Gastroesophageal sphincter (tissue), 3 donors: ENCODE measurements at regions not wholly inside any gene's neighbourhood (a gene's known extent, or its start where the extent isn't known, plus 50 kb on each side); places are given as distances from the start of the nearest gene placed in this dataset.
"Not testable (repeated sequence)": the region's sequence is repeated elsewhere in the genome, so short reads cannot be mapped to it uniquely, and the experiment has no call there.

Experiments used
- CTCF ChIP-seq, 4 experiments: fragments of 200-600 bp in 2 of 4; fragments of 450-650 bp in 2 of 4; sonication (generic) in 1 of 4; IDR thresholded peaks; one replicate each; pipeline ENCODE4 v1.5.1; 2017 to 2019; ENCODE audit warnings: antibody characterized with exemption in 4 of 4, mild to moderate bottlenecking in 2 of 4, moderate library complexity in 2 of 4
- EP300 ChIP-seq: sonication (generic); formaldehyde crosslinking; IDR thresholded peaks from one replicate; pipeline ENCODE4 v1.6.1; 2017; ENCODE audit warnings: antibody characterized with exemption, mild to moderate bottlenecking
- POLR2A ChIP-seq, 2 donors: fragments of 450-650 bp; IDR thresholded peaks; one replicate each; pipeline ENCODE4 v1.6.1; 2017; ENCODE audit warnings: antibody characterized with exemption in 2 of 2, mild to moderate bottlenecking in 2 of 2, moderate library complexity in 1 of 2

GRCh38 chr9:67711429-67711828, 147.3 kb upstream of the ANKRD20A1 start:
- not testable (repeated sequence) for TF ChIP-seq CTCF (IDR thresholded peaks at IDR 0.05); EP300; POLR2A (IDR thresholded peaks at IDR 0.05)
